Astrocyte (in vitro differentiated cells and primary cell): ENCODE measurements at regions not wholly inside any gene's neighbourhood (a gene's known extent, or its start where the extent isn't known, plus 50 kb on each side); places are given as distances from the start of the nearest gene placed in this dataset.

Source experiments
- DNase-seq: peaks from one replicate; pipeline ENCODE4 v3.0.0-alpha.2; 2010; ENCODE audit warnings: low read depth
- FAIRE-seq: peaks from 2 replicates; lab custom pipeline; 2011; peaks lifted over from hg19 to GRCh38; lab: Jason Lieb, UNC
- H2AFZ ChIP-seq: 2 replicates; pipeline ENCODE4 v1.6.0; 2012; ENCODE audit warnings: low read depth, low read length, inconsistent platforms
- H3K27ac ChIP-seq: 2 replicates; pipeline ENCODE4 v1.5.1; 2011; ENCODE audit warnings: low read depth, low read length, inconsistent platforms
- H3K27me3 ChIP-seq: 2 replicates; pipeline ENCODE4 v1.6.0; 2011; ENCODE audit warnings: low read length, inconsistent platforms; ENCODE audit not compliant: insufficient read depth
- H3K36me3 ChIP-seq: 2 replicates; pipeline ENCODE4 v1.5.1; 2011; ENCODE audit warnings: low read length, inconsistent platforms; ENCODE audit not compliant: insufficient read depth
- H3K4me1 ChIP-seq: 2 replicates; pipeline ENCODE4 v1.5.1; 2011; ENCODE audit warnings: low read length, inconsistent platforms; ENCODE audit not compliant: insufficient read depth
- H3K4me2 ChIP-seq: 2 replicates; pipeline ENCODE4 v1.6.0; 2012; ENCODE audit warnings: low read length, inconsistent platforms
- H3K4me3 ChIP-seq: 2 replicates; pipeline ENCODE4 v1.5.1; 2011; ENCODE audit warnings: low read depth, mild to moderate bottlenecking, low read length, inconsistent platforms; ENCODE audit not compliant: insufficient read depth
- H3K79me2 ChIP-seq: 2 replicates; pipeline ENCODE4 v1.6.0; 2012; ENCODE audit warnings: mild to moderate bottlenecking, low read length, inconsistent platforms; ENCODE audit not compliant: insufficient read depth
- H3K9ac ChIP-seq: 2 replicates; pipeline ENCODE4 v1.6.0; 2012; ENCODE audit warnings: mild to moderate bottlenecking, low read length, inconsistent platforms
- H3K9me3 ChIP-seq: 2 replicates; pipeline ENCODE4 v1.5.1; 2012; ENCODE audit warnings: low read depth, mild to moderate bottlenecking, low read length, inconsistent platforms; ENCODE audit not compliant: insufficient read depth
- H4K20me1 ChIP-seq: 2 replicates; pipeline ENCODE4 v1.6.0; 2012; ENCODE audit warnings: low read length, inconsistent platforms; ENCODE audit not compliant: insufficient read depth
- H3K27ac Mint-ChIP-seq: one replicate; pipeline ENCODE4 v1.8.0; 2021; ENCODE audit warnings: mild to moderate bottlenecking, mixed read lengths; ENCODE audit not compliant: unreplicated experiment
- H3K27me3 Mint-ChIP-seq: one replicate; pipeline ENCODE4 v1.8.0; 2021; ENCODE audit warnings: low read depth, mixed read lengths; ENCODE audit not compliant: unreplicated experiment
- H3K36me3 Mint-ChIP-seq: one replicate; pipeline ENCODE4 v1.8.0; 2021; ENCODE audit warnings: low read depth, mixed read lengths; ENCODE audit not compliant: unreplicated experiment
- H3K4me1 Mint-ChIP-seq: one replicate; pipeline ENCODE4 v1.8.0; 2021; ENCODE audit warnings: low read depth, mixed read lengths; ENCODE audit not compliant: unreplicated experiment
- H3K4me3 Mint-ChIP-seq: one replicate; pipeline ENCODE4 v1.8.0; 2021; ENCODE audit warnings: mild to moderate bottlenecking, moderate library complexity, mixed read lengths; ENCODE audit not compliant: unreplicated experiment
- H3K9me3 Mint-ChIP-seq: one replicate; pipeline ENCODE4 v1.8.0; 2021; ENCODE audit warnings: mild to moderate bottlenecking, mixed read lengths; ENCODE audit not compliant: unreplicated experiment
- CTCF ChIP-seq: IDR thresholded peaks from 2 replicates; pipeline ENCODE4 v1.5.1; 2011; ENCODE audit warnings: low read depth, mild to moderate bottlenecking, inconsistent platforms, low read length, moderate library complexity; ENCODE audit not compliant: insufficient read depth
- EZH2 ChIP-seq: IDR thresholded peaks from 2 replicates; pipeline ENCODE4 v1.6.1; 2012; ENCODE audit warnings: mild to moderate bottlenecking, low read length, inconsistent platforms; ENCODE audit not compliant: insufficient read depth

- FAIRE-seq (no peak), DNase-seq (no peak)
- Histone ChIP-seq H3K27ac (no peak overlapping the region), H3K27me3 (no peaks in the 10 kb centered on the region), H3K79me2 (no peaks in the 10 kb centered on the region), H3K4me1 (no peaks in the 10 kb centered on the region), H3K9ac (no peak overlapping the region), H3K9me3 (peaks cover under 1% of the 10 kb centered on the region), H3K4me2 (no peak overlapping the region), H4K20me1 (no peaks in the 10 kb centered on the region), H3K4me3 (no peak overlapping the region), H2AFZ (no peak overlapping the region), H3K36me3 (no peaks in the 10 kb centered on the region)
- Mint-ChIP-seq H3K27ac (no peak overlapping the region), H3K9me3 (peaks cover 12% of the 10 kb centered on the region), H3K36me3 (no peaks in the 10 kb centered on the region), H3K4me1 (no peaks in the 10 kb centered on the region), H3K4me3 (no peak overlapping the region), H3K27me3 (peaks cover 13% of the 10 kb centered on the region)
- TF ChIP-seq EZH2 (no peak), CTCF (no peak)
Observed at GRCh38 chr7:98795741-98796493, 73.9 kb downstream of the TMEM130 start.
